Neural cell (in vitro differentiated cells): ENCODE measurements at regions not wholly inside any gene's neighbourhood (a gene's known extent, or its start where the extent isn't known, plus 50 kb on each side); places are given as distances from the start of the nearest gene placed in this dataset.

ENCODE experiments used
- H2AFZ ChIP-seq: fragments of 200-600, 300-800 bp; sonication (generic), shearing (Covaris generic); 2 replicates; pipeline ENCODE4 v1.6.0; 2014; ENCODE audit warnings: low read depth, mild to moderate bottlenecking, antibody characterized with exemption, low read length, moderate library complexity
- H3F3A ChIP-seq: fragments of 200-600 bp; shearing (Covaris generic); 2 replicates; pipeline ENCODE4 v1.6.1; 2016; ENCODE audit warnings: mild to moderate bottlenecking, moderate library complexity, mixed read lengths, antibody characterized with exemption, low read length; ENCODE audit not compliant: insufficient read depth, poor library complexity, severe bottlenecking
- H3K27ac ChIP-seq: fragments of 200-600, 300-800 bp; sonication (generic), shearing (Covaris generic); 2 replicates; pipeline ENCODE4 v1.5.1; 2014; ENCODE audit warnings: mild to moderate bottlenecking, low read length, moderate library complexity
- H3K27me3 ChIP-seq: fragments of 300-800, 200-600 bp; sonication (generic), shearing (Covaris generic); 2 replicates; pipeline ENCODE4 v1.6.0; 2014; ENCODE audit warnings: mild to moderate bottlenecking, low read depth, low read length, moderate library complexity; ENCODE audit not compliant: insufficient read depth
- H3K36me3 ChIP-seq: fragments of 300-800, 200-600 bp; sonication (generic), shearing (Covaris generic); 2 replicates; pipeline ENCODE4 v1.5.1; 2014; ENCODE audit warnings: mild to moderate bottlenecking, antibody characterized with exemption, low read length, moderate library complexity; ENCODE audit not compliant: insufficient read depth
- H3K4me2 ChIP-seq: fragments of 300-800, 200-600 bp; sonication (generic), shearing (Covaris generic); 2 replicates; pipeline ENCODE4 v1.6.0; 2014; ENCODE audit warnings: mild to moderate bottlenecking, low read length
- H3K4me3 ChIP-seq: fragments of 300-800, 200-600 bp; sonication (generic), shearing (Covaris generic); 2 replicates; pipeline ENCODE4 v1.5.1; 2014; ENCODE audit warnings: mild to moderate bottlenecking, low read length, moderate library complexity
- H3K79me2 ChIP-seq: fragments of 200-600 bp; shearing (Covaris generic); replicated peaks from 2 replicates; pipeline ENCODE4 v1.6.0; 2014; ENCODE audit warnings: mild to moderate bottlenecking, low read length, moderate library complexity; ENCODE audit not compliant: insufficient read depth
- H3K9ac ChIP-seq: fragments of 300-800, 200-600 bp; sonication (generic), shearing (Covaris generic); 2 replicates; pipeline ENCODE4 v1.6.1; 2016; ENCODE audit warnings: mild to moderate bottlenecking, low read length, mixed read lengths
- H3K9me2 ChIP-seq: fragments of 200-600 bp; shearing (Covaris generic); 2 replicates; pipeline ENCODE4 v1.6.1; 2016; ENCODE audit warnings: mild to moderate bottlenecking, low read length, mixed read lengths; ENCODE audit not compliant: insufficient read depth
- H3K9me3 ChIP-seq: fragments of 200-600, 300-800 bp; sonication (generic), shearing (Covaris generic); 2 replicates; pipeline ENCODE4 v1.6.1; 2016; ENCODE audit warnings: mild to moderate bottlenecking, mixed run types, low read length, moderate library complexity, mixed read lengths
- H4K20me1 ChIP-seq: fragments of 200-600 bp; shearing (Covaris generic); 2 replicates; pipeline ENCODE4 v1.6.1; 2016; ENCODE audit warnings: mild to moderate bottlenecking, mixed run types; ENCODE audit not compliant: insufficient read depth
- EP300 ChIP-seq: fragments of 450-650 bp; conservative IDR thresholded peaks from 2 replicates; pipeline ENCODE4 v1.6.1; 2014; ENCODE audit warnings: antibody characterized with exemption, mild to moderate bottlenecking, moderate library complexity; ENCODE audit not compliant: poor library complexity, severe bottlenecking
- EZH2 ChIP-seq: fragments of 200-600, 300-800 bp; shearing (Covaris generic), sonication (generic); IDR thresholded peaks from 2 replicates; pipeline ENCODE4 v1.6.1; 2014; ENCODE audit warnings: antibody characterized with exemption, low read length, borderline replicate concordance, mild to moderate bottlenecking; ENCODE audit not compliant: insufficient read depth, poor library complexity, severe bottlenecking
- MXI1 ChIP-seq: fragments of 450-650 bp; conservative IDR thresholded peaks from 2 replicates; pipeline ENCODE4 v1.6.1; 2014; ENCODE audit warnings: antibody characterized with exemption, mild to moderate bottlenecking; ENCODE audit not compliant: poor library complexity, severe bottlenecking
- POLR2AphosphoS5 ChIP-seq: IDR thresholded peaks from 2 replicates; pipeline ENCODE4 v1.6.1; 2012
- RAD21 ChIP-seq: fragments of 450-650 bp; conservative IDR thresholded peaks from 2 replicates; pipeline ENCODE4 v1.6.1; 2014; ENCODE audit warnings: antibody characterized with exemption, mild to moderate bottlenecking, moderate library complexity
- REST ChIP-seq: IDR thresholded peaks from 2 replicates; pipeline ENCODE4 v1.6.1; 2012; ENCODE audit warnings: borderline replicate concordance
- SMC3 ChIP-seq: fragments of 450-650 bp; conservative IDR thresholded peaks from 2 replicates; pipeline ENCODE4 v1.6.1; 2014; ENCODE audit warnings: antibody characterized with exemption, mild to moderate bottlenecking, moderate library complexity; ENCODE audit not compliant: poor library complexity
- TAF1 ChIP-seq: IDR thresholded peaks from 2 replicates; pipeline ENCODE4 v1.6.1; 2012; ENCODE audit warnings: low read depth
- TF ChIP-seq, protein P1 (sequence below): fragments of 450-650 bp; IDR thresholded peaks from 2 replicates; pipeline ENCODE4 v1.5.1; 2014; ENCODE audit warnings: antibody characterized with exemption, mild to moderate bottlenecking, moderate library complexity; ENCODE audit not compliant: poor library complexity, severe bottlenecking

- Histone ChIP-seq H3K79me2 (no peaks in the 10 kb centered on the region), H3K27me3 (no peaks in the 10 kb centered on the region), H3K4me3 (no peak overlapping the region), H3K36me3 (no peaks in the 10 kb centered on the region), H3K9me3 (no peaks in the 10 kb centered on the region), H3K9ac (no peak overlapping the region), H3K27ac (no peak overlapping the region), H3K4me2 (no peak overlapping the region), H3F3A (no peaks in the 10 kb centered on the region), H4K20me1 (no peaks in the 10 kb centered on the region), H3K9me2 (no peaks in the 10 kb centered on the region), H2AFZ (no peak overlapping the region)
- no peak for TF ChIP-seq EZH2
These were observed 167.0 kb upstream of the HDAC4 start for GRCh38 chr2:239567786-239568185.

DNA sequence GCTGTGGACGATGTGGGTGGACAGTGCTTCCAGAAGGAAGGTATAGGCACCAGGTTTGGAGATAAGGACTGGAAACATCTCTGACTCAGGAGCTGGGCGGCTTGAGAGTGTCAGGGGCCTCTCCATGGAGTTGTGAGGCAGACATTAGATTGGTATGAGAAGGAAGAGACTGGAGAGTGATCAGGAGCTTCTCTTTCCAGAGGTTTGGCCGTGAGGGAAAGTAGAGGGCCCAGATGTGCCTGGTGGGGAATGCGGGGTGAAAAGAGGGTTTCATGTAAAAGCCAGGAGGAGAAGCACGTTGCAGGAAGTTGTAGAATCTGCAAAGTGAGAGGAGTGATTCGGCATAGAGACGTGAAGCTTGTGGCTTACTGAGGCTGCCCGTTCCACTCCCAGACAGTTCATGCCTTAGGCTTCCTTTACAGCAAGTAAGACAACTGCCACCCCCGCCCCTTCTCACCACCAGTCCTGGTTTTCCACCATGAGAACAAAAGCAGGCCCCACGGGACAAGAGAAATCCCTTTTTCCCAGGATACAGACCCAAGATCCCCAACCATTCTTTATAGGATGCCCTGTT lies 166.3 kb upstream of the HDAC4 start:
- Histone ChIP-seq H3K9ac (no peak overlapping the region), H3F3A (no peaks in the 10 kb centered on the region), H3K9me2 (no peaks in the 10 kb centered on the region), H3K4me2 (no peak overlapping the region), H3K27me3 (no peaks in the 10 kb centered on the region), H3K27ac (no peak overlapping the region), H4K20me1 (no peaks in the 10 kb centered on the region), H3K36me3 (no peaks in the 10 kb centered on the region), H3K4me3 (no peak overlapping the region), H3K79me2 (no peaks in the 10 kb centered on the region), H3K9me3 (no peaks in the 10 kb centered on the region), H2AFZ (no peak overlapping the region)
- no peak for TF ChIP-seq POLR2AphosphoS5
- TF ChIP-seq EZH2, result no peak
- TF ChIP-seq, protein P1, sequence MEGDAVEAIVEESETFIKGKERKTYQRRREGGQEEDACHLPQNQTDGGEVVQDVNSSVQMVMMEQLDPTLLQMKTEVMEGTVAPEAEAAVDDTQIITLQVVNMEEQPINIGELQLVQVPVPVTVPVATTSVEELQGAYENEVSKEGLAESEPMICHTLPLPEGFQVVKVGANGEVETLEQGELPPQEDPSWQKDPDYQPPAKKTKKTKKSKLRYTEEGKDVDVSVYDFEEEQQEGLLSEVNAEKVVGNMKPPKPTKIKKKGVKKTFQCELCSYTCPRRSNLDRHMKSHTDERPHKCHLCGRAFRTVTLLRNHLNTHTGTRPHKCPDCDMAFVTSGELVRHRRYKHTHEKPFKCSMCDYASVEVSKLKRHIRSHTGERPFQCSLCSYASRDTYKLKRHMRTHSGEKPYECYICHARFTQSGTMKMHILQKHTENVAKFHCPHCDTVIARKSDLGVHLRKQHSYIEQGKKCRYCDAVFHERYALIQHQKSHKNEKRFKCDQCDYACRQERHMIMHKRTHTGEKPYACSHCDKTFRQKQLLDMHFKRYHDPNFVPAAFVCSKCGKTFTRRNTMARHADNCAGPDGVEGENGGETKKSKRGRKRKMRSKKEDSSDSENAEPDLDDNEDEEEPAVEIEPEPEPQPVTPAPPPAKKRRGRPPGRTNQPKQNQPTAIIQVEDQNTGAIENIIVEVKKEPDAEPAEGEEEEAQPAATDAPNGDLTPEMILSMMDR, result no peak

GRCh38 chr2:239566162-239566994 lies 165.6 kb upstream of the HDAC4 start:
- TF ChIP-seq, protein P1, result no peak
- TF ChIP-seq EP300 (no peak), EZH2 (no peak), REST (no peak), TAF1 (no peak), POLR2AphosphoS5 (no peak), MXI1 (no peak), SMC3 (no peak), RAD21 (no peak)
- H3K4me2 ChIP-seq, result no peak overlapping the region
- H3K9me3 ChIP-seq, result no peaks in the 10 kb centered on the region

More at GRCh38 chr2:239566162-239566994, 165.6 kb upstream of the HDAC4 start:
- Histone ChIP-seq H3F3A (no peaks in the 10 kb centered on the region), H3K9me2 (no peaks in the 10 kb centered on the region), H3K9ac (no peak overlapping the region), H3K27me3 (no peaks in the 10 kb centered on the region), H3K27ac (no peak overlapping the region), H3K4me3 (no peak overlapping the region), H2AFZ (no peak overlapping the region), H3K36me3 (no peaks in the 10 kb centered on the region), H3K79me2 (no peaks in the 10 kb centered on the region), H4K20me1 (no peaks in the 10 kb centered on the region)
